ENCODE measurements at regions not wholly inside any gene's neighbourhood (a gene's known extent, or its start where the extent isn't known, plus 50 kb on each side); places are given as distances from the start of the nearest gene placed in this dataset.

DNA sequence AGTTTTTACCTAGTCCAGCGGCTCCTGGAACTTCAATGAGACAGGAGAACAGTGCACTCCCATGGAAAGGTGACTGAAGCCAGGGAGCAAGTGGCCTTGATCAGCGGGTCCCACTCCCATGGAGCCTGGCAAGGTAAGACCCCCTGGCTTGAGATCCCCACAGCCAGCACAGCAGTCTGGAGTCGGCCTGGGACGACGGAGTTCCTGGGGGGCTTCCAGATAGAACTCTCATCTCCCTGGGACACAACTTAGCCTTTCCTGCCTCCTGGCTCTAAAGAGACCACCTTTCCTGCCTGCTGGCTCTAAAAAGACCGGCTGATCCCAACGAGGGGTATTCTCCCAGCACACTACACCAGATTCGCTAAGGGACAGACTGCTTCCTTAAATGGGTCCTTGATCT lies 1279.0 kb upstream of the GOT2 start:
- TF ChIP-seq EZH2 (IDR thresholded peaks at IDR 0.05; ENCODE audit: borderline replicate concordance, insufficient read depth, low read length, poor library complexity, severe bottlenecking) (no peak), TAF1 (IDR thresholded peaks at IDR 0.05; ENCODE audit: low read depth) (no peak), SMC3 (conservative IDR thresholded peaks at IDR 0.05; ENCODE audit: poor library complexity) (no peak), EP300 (conservative IDR thresholded peaks at IDR 0.05; ENCODE audit: poor library complexity, severe bottlenecking) (no peak), RAD21 (conservative IDR thresholded peaks at IDR 0.05) (no peak), POLR2AphosphoS5 (IDR thresholded peaks at IDR 0.05) (no peak), MXI1 (conservative IDR thresholded peaks at IDR 0.05; ENCODE audit: poor library complexity, severe bottlenecking) (no peak)
- TF ChIP-seq, protein P1, sequence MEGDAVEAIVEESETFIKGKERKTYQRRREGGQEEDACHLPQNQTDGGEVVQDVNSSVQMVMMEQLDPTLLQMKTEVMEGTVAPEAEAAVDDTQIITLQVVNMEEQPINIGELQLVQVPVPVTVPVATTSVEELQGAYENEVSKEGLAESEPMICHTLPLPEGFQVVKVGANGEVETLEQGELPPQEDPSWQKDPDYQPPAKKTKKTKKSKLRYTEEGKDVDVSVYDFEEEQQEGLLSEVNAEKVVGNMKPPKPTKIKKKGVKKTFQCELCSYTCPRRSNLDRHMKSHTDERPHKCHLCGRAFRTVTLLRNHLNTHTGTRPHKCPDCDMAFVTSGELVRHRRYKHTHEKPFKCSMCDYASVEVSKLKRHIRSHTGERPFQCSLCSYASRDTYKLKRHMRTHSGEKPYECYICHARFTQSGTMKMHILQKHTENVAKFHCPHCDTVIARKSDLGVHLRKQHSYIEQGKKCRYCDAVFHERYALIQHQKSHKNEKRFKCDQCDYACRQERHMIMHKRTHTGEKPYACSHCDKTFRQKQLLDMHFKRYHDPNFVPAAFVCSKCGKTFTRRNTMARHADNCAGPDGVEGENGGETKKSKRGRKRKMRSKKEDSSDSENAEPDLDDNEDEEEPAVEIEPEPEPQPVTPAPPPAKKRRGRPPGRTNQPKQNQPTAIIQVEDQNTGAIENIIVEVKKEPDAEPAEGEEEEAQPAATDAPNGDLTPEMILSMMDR (IDR thresholded peaks at IDR 0.05; ENCODE audit: poor library complexity, severe bottlenecking), result no peak
- TF ChIP-seq, protein P2, sequence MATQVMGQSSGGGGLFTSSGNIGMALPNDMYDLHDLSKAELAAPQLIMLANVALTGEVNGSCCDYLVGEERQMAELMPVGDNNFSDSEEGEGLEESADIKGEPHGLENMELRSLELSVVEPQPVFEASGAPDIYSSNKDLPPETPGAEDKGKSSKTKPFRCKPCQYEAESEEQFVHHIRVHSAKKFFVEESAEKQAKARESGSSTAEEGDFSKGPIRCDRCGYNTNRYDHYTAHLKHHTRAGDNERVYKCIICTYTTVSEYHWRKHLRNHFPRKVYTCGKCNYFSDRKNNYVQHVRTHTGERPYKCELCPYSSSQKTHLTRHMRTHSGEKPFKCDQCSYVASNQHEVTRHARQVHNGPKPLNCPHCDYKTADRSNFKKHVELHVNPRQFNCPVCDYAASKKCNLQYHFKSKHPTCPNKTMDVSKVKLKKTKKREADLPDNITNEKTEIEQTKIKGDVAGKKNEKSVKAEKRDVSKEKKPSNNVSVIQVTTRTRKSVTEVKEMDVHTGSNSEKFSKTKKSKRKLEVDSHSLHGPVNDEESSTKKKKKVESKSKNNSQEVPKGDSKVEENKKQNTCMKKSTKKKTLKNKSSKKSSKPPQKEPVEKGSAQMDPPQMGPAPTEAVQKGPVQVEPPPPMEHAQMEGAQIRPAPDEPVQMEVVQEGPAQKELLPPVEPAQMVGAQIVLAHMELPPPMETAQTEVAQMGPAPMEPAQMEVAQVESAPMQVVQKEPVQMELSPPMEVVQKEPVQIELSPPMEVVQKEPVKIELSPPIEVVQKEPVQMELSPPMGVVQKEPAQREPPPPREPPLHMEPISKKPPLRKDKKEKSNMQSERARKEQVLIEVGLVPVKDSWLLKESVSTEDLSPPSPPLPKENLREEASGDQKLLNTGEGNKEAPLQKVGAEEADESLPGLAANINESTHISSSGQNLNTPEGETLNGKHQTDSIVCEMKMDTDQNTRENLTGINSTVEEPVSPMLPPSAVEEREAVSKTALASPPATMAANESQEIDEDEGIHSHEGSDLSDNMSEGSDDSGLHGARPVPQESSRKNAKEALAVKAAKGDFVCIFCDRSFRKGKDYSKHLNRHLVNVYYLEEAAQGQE (IDR thresholded peaks at IDR 0.05; ENCODE audit: borderline replicate concordance), result no peak

DNA sequence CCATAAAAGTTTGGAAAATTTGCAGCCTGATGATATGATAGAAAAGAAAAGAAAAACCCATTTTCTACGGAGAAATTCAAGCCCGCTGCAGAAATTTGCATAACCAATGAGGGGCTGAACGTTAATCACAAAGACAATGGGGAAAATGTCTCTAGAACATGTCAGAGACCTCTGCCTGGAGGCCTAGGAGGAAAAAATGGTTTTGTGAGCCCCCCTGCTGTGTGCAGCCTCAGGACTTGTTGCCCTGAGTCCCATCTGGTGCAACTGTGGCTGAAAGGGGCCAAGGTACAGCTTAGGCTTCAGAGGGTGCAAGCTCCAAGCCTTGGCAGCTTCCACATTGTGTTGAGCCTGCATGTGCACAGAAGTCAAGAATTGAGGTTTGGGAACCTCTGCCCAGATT lies 1267.4 kb upstream of the GOT2 start:
- no peaks in the 10 kb centered on the region for H3F3A ChIP-seq (ENCODE audit: insufficient read depth, low read length, poor library complexity, severe bottlenecking)
- H3K79me2 ChIP-seq (replicated peaks; ENCODE audit: insufficient read depth, low read length), result no peaks in the 10 kb centered on the region
- no peaks in the 10 kb centered on the region for H3K9me3 ChIP-seq (ENCODE audit: low read length)
- H3K27ac ChIP-seq (ENCODE audit: low read length), result no peak overlapping the region
- no peak overlapping the region for H3K4me2 ChIP-seq (ENCODE audit: low read length)
- H3K27me3 ChIP-seq (ENCODE audit: insufficient read depth, low read depth, low read length), result no peaks in the 10 kb centered on the region
- no peak overlapping the region for H3K4me3 ChIP-seq (ENCODE audit: low read length)
- TF ChIP-seq EP300 (conservative IDR thresholded peaks at IDR 0.05; ENCODE audit: poor library complexity, severe bottlenecking) (no peak), SMC3 (conservative IDR thresholded peaks at IDR 0.05; ENCODE audit: poor library complexity) (no peak)
- H3K9ac ChIP-seq (ENCODE audit: low read length), result no peak overlapping the region
- H2AFZ ChIP-seq (ENCODE audit: low read depth, low read length), result no peak overlapping the region
- H3K9me2 ChIP-seq (ENCODE audit: insufficient read depth, low read length), result no peaks in the 10 kb centered on the region
- no peaks in the 10 kb centered on the region for H3K36me3 ChIP-seq (ENCODE audit: insufficient read depth, low read length)
- no peaks in the 10 kb centered on the region for H4K20me1 ChIP-seq (ENCODE audit: insufficient read depth)

More for the DNA sequence above, 1279.0 kb upstream of the GOT2 start:
- no peak overlapping the region for H3K4me2 ChIP-seq (ENCODE audit: low read length)
- no peaks in the 10 kb centered on the region for H3K79me2 ChIP-seq (replicated peaks; ENCODE audit: insufficient read depth, low read length)
- no peaks in the 10 kb centered on the region for H3K9me3 ChIP-seq (ENCODE audit: low read length)
- no peak overlapping the region for H2AFZ ChIP-seq (ENCODE audit: low read depth, low read length)
- H3K27ac ChIP-seq (ENCODE audit: low read length), result no peak overlapping the region
- no peaks in the 10 kb centered on the region for H3F3A ChIP-seq (ENCODE audit: insufficient read depth, low read length, poor library complexity, severe bottlenecking)
- no peak overlapping the region for H3K4me3 ChIP-seq (ENCODE audit: low read length)
- no peaks in the 10 kb centered on the region for H3K36me3 ChIP-seq (ENCODE audit: insufficient read depth, low read length)
- H3K9ac ChIP-seq (ENCODE audit: low read length), result no peak overlapping the region
- no peaks in the 10 kb centered on the region for H3K9me2 ChIP-seq (ENCODE audit: insufficient read depth, low read length)
- H4K20me1 ChIP-seq (ENCODE audit: insufficient read depth), result no peaks in the 10 kb centered on the region
- no peaks in the 10 kb centered on the region for H3K27me3 ChIP-seq (ENCODE audit: insufficient read depth, low read depth, low read length)

DNA sequence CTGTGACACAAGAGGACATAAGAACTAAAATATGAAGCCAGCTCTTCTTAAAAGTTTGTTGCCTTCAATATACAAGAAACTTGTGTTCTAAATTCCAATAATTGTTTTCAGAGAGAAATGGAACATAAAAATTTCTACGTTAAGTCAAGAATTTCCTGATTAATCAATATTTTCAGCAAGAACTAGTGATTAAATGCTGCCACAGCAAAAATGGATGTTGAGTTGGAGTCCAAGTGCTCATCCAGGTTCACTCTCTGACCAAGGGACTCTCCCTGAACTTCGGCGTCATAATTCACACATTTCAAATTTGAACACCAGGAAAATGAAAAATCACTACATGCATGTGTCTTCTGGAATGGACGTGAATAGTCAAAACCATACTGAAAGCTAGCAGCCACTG lies 1263.6 kb upstream of the GOT2 start:
- H2AFZ ChIP-seq (ENCODE audit: low read depth, low read length), result no peak overlapping the region
- H3K27ac ChIP-seq (ENCODE audit: low read length), result no peak overlapping the region
- H3F3A ChIP-seq (ENCODE audit: insufficient read depth, low read length, poor library complexity, severe bottlenecking), result no peaks in the 10 kb centered on the region
- TF ChIP-seq RAD21 (conservative IDR thresholded peaks at IDR 0.05), result no peak
- TF ChIP-seq EZH2 (IDR thresholded peaks at IDR 0.05; ENCODE audit: borderline replicate concordance, insufficient read depth, low read length, poor library complexity, severe bottlenecking), result no peak
- TF ChIP-seq TAF1 (IDR thresholded peaks at IDR 0.05; ENCODE audit: low read depth), result no peak
- no peak for TF ChIP-seq MXI1 (conservative IDR thresholded peaks at IDR 0.05; ENCODE audit: poor library complexity, severe bottlenecking)
- TF ChIP-seq, protein P2 (IDR thresholded peaks at IDR 0.05; ENCODE audit: borderline replicate concordance), result no peak
- no peak for TF ChIP-seq POLR2AphosphoS5 (IDR thresholded peaks at IDR 0.05)
- H3K79me2 ChIP-seq (replicated peaks; ENCODE audit: insufficient read depth, low read length), result no peaks in the 10 kb centered on the region
- no peaks in the 10 kb centered on the region for H3K36me3 ChIP-seq (ENCODE audit: insufficient read depth, low read length)
- H3K9ac ChIP-seq (ENCODE audit: low read length), result no peak overlapping the region
- no peaks in the 10 kb centered on the region for H4K20me1 ChIP-seq (ENCODE audit: insufficient read depth)
- no peaks in the 10 kb centered on the region for H3K27me3 ChIP-seq (ENCODE audit: insufficient read depth, low read depth, low read length)
- no peaks in the 10 kb centered on the region for H3K9me2 ChIP-seq (ENCODE audit: insufficient read depth, low read length)
- no peak overlapping the region for H3K4me3 ChIP-seq (ENCODE audit: low read length)
- H3K9me3 ChIP-seq (ENCODE audit: low read length), result no peaks in the 10 kb centered on the region
- H3K4me2 ChIP-seq (ENCODE audit: low read length), result no peak overlapping the region

Data from neural cell (in vitro differentiated cells).